Neural cell (in vitro differentiated cells): ENCODE measurements at regions not wholly inside any gene's neighbourhood (a gene's known extent, or its start where the extent isn't known, plus 50 kb on each side); places are given as distances from the start of the nearest gene placed in this dataset.

Experiments used
- H2AFZ ChIP-seq: fragments of 200-600, 300-800 bp; sonication (generic), shearing (Covaris generic); 2 replicates; pipeline ENCODE4 v1.6.0; 2014; ENCODE audit warnings: low read depth, mild to moderate bottlenecking, antibody characterized with exemption, low read length, moderate library complexity
- H3F3A ChIP-seq: fragments of 200-600 bp; shearing (Covaris generic); 2 replicates; pipeline ENCODE4 v1.6.1; 2016; ENCODE audit warnings: mild to moderate bottlenecking, moderate library complexity, mixed read lengths, antibody characterized with exemption, low read length; ENCODE audit not compliant: insufficient read depth, poor library complexity, severe bottlenecking
- H3K27ac ChIP-seq: fragments of 200-600, 300-800 bp; sonication (generic), shearing (Covaris generic); 2 replicates; pipeline ENCODE4 v1.5.1; 2014; ENCODE audit warnings: mild to moderate bottlenecking, low read length, moderate library complexity
- H3K27me3 ChIP-seq: fragments of 300-800, 200-600 bp; sonication (generic), shearing (Covaris generic); 2 replicates; pipeline ENCODE4 v1.6.0; 2014; ENCODE audit warnings: mild to moderate bottlenecking, low read depth, low read length, moderate library complexity; ENCODE audit not compliant: insufficient read depth
- H3K36me3 ChIP-seq: fragments of 300-800, 200-600 bp; sonication (generic), shearing (Covaris generic); 2 replicates; pipeline ENCODE4 v1.5.1; 2014; ENCODE audit warnings: mild to moderate bottlenecking, antibody characterized with exemption, low read length, moderate library complexity; ENCODE audit not compliant: insufficient read depth
- H3K4me2 ChIP-seq: fragments of 300-800, 200-600 bp; sonication (generic), shearing (Covaris generic); 2 replicates; pipeline ENCODE4 v1.6.0; 2014; ENCODE audit warnings: mild to moderate bottlenecking, low read length
- H3K4me3 ChIP-seq: fragments of 300-800, 200-600 bp; sonication (generic), shearing (Covaris generic); 2 replicates; pipeline ENCODE4 v1.5.1; 2014; ENCODE audit warnings: mild to moderate bottlenecking, low read length, moderate library complexity
- H3K79me2 ChIP-seq: fragments of 200-600 bp; shearing (Covaris generic); replicated peaks from 2 replicates; pipeline ENCODE4 v1.6.0; 2014; ENCODE audit warnings: mild to moderate bottlenecking, low read length, moderate library complexity; ENCODE audit not compliant: insufficient read depth
- H3K9ac ChIP-seq: fragments of 300-800, 200-600 bp; sonication (generic), shearing (Covaris generic); 2 replicates; pipeline ENCODE4 v1.6.1; 2016; ENCODE audit warnings: mild to moderate bottlenecking, low read length, mixed read lengths
- H3K9me2 ChIP-seq: fragments of 200-600 bp; shearing (Covaris generic); 2 replicates; pipeline ENCODE4 v1.6.1; 2016; ENCODE audit warnings: mild to moderate bottlenecking, low read length, mixed read lengths; ENCODE audit not compliant: insufficient read depth
- H3K9me3 ChIP-seq: fragments of 200-600, 300-800 bp; sonication (generic), shearing (Covaris generic); 2 replicates; pipeline ENCODE4 v1.6.1; 2016; ENCODE audit warnings: mild to moderate bottlenecking, mixed run types, low read length, moderate library complexity, mixed read lengths
- H4K20me1 ChIP-seq: fragments of 200-600 bp; shearing (Covaris generic); 2 replicates; pipeline ENCODE4 v1.6.1; 2016; ENCODE audit warnings: mild to moderate bottlenecking, mixed run types; ENCODE audit not compliant: insufficient read depth
- EP300 ChIP-seq: fragments of 450-650 bp; conservative IDR thresholded peaks from 2 replicates; pipeline ENCODE4 v1.6.1; 2014; ENCODE audit warnings: antibody characterized with exemption, mild to moderate bottlenecking, moderate library complexity; ENCODE audit not compliant: poor library complexity, severe bottlenecking
- EZH2 ChIP-seq: fragments of 200-600, 300-800 bp; shearing (Covaris generic), sonication (generic); IDR thresholded peaks from 2 replicates; pipeline ENCODE4 v1.6.1; 2014; ENCODE audit warnings: antibody characterized with exemption, low read length, borderline replicate concordance, mild to moderate bottlenecking; ENCODE audit not compliant: insufficient read depth, poor library complexity, severe bottlenecking
- MXI1 ChIP-seq: fragments of 450-650 bp; conservative IDR thresholded peaks from 2 replicates; pipeline ENCODE4 v1.6.1; 2014; ENCODE audit warnings: antibody characterized with exemption, mild to moderate bottlenecking; ENCODE audit not compliant: poor library complexity, severe bottlenecking
- POLR2AphosphoS5 ChIP-seq: IDR thresholded peaks from 2 replicates; pipeline ENCODE4 v1.6.1; 2012
- RAD21 ChIP-seq: fragments of 450-650 bp; conservative IDR thresholded peaks from 2 replicates; pipeline ENCODE4 v1.6.1; 2014; ENCODE audit warnings: antibody characterized with exemption, mild to moderate bottlenecking, moderate library complexity
- REST ChIP-seq: IDR thresholded peaks from 2 replicates; pipeline ENCODE4 v1.6.1; 2012; ENCODE audit warnings: borderline replicate concordance
- SMC3 ChIP-seq: fragments of 450-650 bp; conservative IDR thresholded peaks from 2 replicates; pipeline ENCODE4 v1.6.1; 2014; ENCODE audit warnings: antibody characterized with exemption, mild to moderate bottlenecking, moderate library complexity; ENCODE audit not compliant: poor library complexity
- TAF1 ChIP-seq: IDR thresholded peaks from 2 replicates; pipeline ENCODE4 v1.6.1; 2012; ENCODE audit warnings: low read depth
- TF ChIP-seq, protein P1 (sequence below): fragments of 450-650 bp; IDR thresholded peaks from 2 replicates; pipeline ENCODE4 v1.5.1; 2014; ENCODE audit warnings: antibody characterized with exemption, mild to moderate bottlenecking, moderate library complexity; ENCODE audit not compliant: poor library complexity, severe bottlenecking

- Histone ChIP-seq H3K9me2 (no peaks in the 10 kb centered on the region), H3K36me3 (no peaks in the 10 kb centered on the region), H4K20me1 (no peaks in the 10 kb centered on the region), H3K27ac (no peak overlapping the region), H3K27me3 (no peaks in the 10 kb centered on the region), H3K4me2 (no peak overlapping the region), H3F3A (no peaks in the 10 kb centered on the region), H3K9me3 (no peaks in the 10 kb centered on the region), H2AFZ (no peak overlapping the region), H3K4me3 (no peak overlapping the region), H3K9ac (no peak overlapping the region), H3K79me2 (no peaks in the 10 kb centered on the region)
- TF ChIP-seq MXI1 (no peak), POLR2AphosphoS5 (no peak), RAD21 (no peak), EP300 (no peak), REST (no peak)
- TF ChIP-seq, protein P1, sequence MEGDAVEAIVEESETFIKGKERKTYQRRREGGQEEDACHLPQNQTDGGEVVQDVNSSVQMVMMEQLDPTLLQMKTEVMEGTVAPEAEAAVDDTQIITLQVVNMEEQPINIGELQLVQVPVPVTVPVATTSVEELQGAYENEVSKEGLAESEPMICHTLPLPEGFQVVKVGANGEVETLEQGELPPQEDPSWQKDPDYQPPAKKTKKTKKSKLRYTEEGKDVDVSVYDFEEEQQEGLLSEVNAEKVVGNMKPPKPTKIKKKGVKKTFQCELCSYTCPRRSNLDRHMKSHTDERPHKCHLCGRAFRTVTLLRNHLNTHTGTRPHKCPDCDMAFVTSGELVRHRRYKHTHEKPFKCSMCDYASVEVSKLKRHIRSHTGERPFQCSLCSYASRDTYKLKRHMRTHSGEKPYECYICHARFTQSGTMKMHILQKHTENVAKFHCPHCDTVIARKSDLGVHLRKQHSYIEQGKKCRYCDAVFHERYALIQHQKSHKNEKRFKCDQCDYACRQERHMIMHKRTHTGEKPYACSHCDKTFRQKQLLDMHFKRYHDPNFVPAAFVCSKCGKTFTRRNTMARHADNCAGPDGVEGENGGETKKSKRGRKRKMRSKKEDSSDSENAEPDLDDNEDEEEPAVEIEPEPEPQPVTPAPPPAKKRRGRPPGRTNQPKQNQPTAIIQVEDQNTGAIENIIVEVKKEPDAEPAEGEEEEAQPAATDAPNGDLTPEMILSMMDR, result no peak
Measured at GRCh38 chr2:164039270-164039669, 303.5 kb upstream of the FIGN start.

DNA sequence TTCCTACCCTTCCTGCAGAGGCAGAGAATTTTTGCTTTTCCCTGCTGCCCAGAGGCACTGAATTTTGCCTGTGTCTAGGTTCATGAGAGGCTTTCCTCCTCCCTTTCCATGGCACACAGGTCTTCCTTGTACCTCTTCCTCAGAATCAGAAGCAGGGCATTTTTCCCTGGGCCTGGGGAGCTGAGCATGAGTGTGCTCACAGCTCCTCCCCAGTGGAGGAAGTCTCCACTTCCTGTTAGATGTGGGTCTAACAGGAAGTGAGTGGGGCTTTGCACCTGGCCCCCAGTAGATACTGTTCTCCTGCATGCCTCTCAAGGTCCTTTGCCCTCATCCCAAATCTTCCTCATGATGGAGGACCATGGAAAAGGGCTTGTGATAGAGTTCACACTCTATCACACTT lies 297.2 kb upstream of the FIGN start:
- no peak overlapping the region for H2AFZ ChIP-seq
- H3K4me3 ChIP-seq, result no peak overlapping the region
- H3K4me2 ChIP-seq, result no peak overlapping the region
- H3K27me3 ChIP-seq, result no peaks in the 10 kb centered on the region
- no peaks in the 10 kb centered on the region for H3K9me3 ChIP-seq
- no peaks in the 10 kb centered on the region for H3K9me2 ChIP-seq
- no peaks in the 10 kb centered on the region for H3K79me2 ChIP-seq
- no peaks in the 10 kb centered on the region for H3F3A ChIP-seq
- H3K9ac ChIP-seq, result no peak overlapping the region
- H4K20me1 ChIP-seq, result no peaks in the 10 kb centered on the region
- no peak for TF ChIP-seq POLR2AphosphoS5
- no peak for TF ChIP-seq SMC3
- no peak for TF ChIP-seq EZH2
- no peak for TF ChIP-seq RAD21
- no peak for TF ChIP-seq EP300
- TF ChIP-seq, protein P1, result no peak
- no peak for TF ChIP-seq REST
- TF ChIP-seq MXI1, result no peak
- no peak for TF ChIP-seq TAF1
- no peak overlapping the region for H3K27ac ChIP-seq
- no peaks in the 10 kb centered on the region for H3K36me3 ChIP-seq
